B cell (primary cell): ENCODE measurements at regions not wholly inside any gene's neighbourhood (a gene's known extent, or its start where the extent isn't known, plus 50 kb on each side); places are given as distances from the start of the nearest gene placed in this dataset.

Experiments used
- CTCF ChIP-seq: fragments of 200-600 bp; IDR thresholded peaks from one replicate; pipeline ENCODE4 v1.8.0; 2022; ENCODE audit warnings: antibody characterized with exemption, mild to moderate bottlenecking
- EZH2 ChIP-seq: IDR thresholded peaks from 2 replicates; pipeline ENCODE4 v1.6.1; 2012; ENCODE audit warnings: borderline replicate concordance, low read depth, mild to moderate bottlenecking, moderate library complexity, low read length; ENCODE audit not compliant: insufficient read depth, poor library complexity, severe bottlenecking

GRCh38 chr16:86756882-86757703 is 178.7 kb downstream of the FOXL1 start:
- no peak for TF ChIP-seq CTCF
- no peak for TF ChIP-seq EZH2
